Loucy (cell line): ENCODE measurements at regions not wholly inside any gene's neighbourhood (a gene's known extent, or its start where the extent isn't known, plus 50 kb on each side); places are given as distances from the start of the nearest gene placed in this dataset.

Experiments
- H2AFZ ChIP-seq: fragments of 200-600 bp; sonication (generic); 2 replicates; pipeline ENCODE4 v1.6.0; 2016; ENCODE audit warnings: antibody characterized with exemption, mild to moderate bottlenecking, low read length, moderate library complexity
- H3F3A ChIP-seq: fragments of 200-600 bp; 2 replicates; pipeline ENCODE4 v1.6.0; 2016; ENCODE audit warnings: antibody characterized with exemption, low read depth, mild to moderate bottlenecking
- H3K27me3 ChIP-seq: fragments of 200-600 bp; sonication (generic); 2 replicates; pipeline ENCODE4 v1.6.1; 2014; ENCODE audit warnings: low read length, mild to moderate bottlenecking; ENCODE audit not compliant: insufficient read depth, poor library complexity, severe bottlenecking
- H3K36me3 ChIP-seq: fragments of 200-600 bp; sonication (generic); 2 replicates; pipeline ENCODE4 v1.6.1; 2016; ENCODE audit warnings: low read length; ENCODE audit not compliant: insufficient read depth
- H3K4me1 ChIP-seq: fragments of 200-600 bp; sonication (generic); 2 replicates; pipeline ENCODE4 v1.5.1; 2014; ENCODE audit warnings: low read length, mild to moderate bottlenecking; ENCODE audit not compliant: insufficient read depth, poor library complexity, severe bottlenecking
- H3K4me2 ChIP-seq: fragments of 200-600 bp; sonication (generic); 2 replicates; pipeline ENCODE4 v1.6.0; 2014; ENCODE audit warnings: antibody characterized with exemption, low read length, low read depth, mild to moderate bottlenecking; ENCODE audit not compliant: poor library complexity, severe bottlenecking
- H3K4me3 ChIP-seq: fragments of 200-600 bp; sonication (generic); 2 replicates; pipeline ENCODE4 v1.5.1; 2014; ENCODE audit warnings: low read length, mild to moderate bottlenecking, mixed read lengths; ENCODE audit not compliant: poor library complexity, severe bottlenecking
- H3K79me2 ChIP-seq: fragments of 200-600 bp; sonication (generic); 2 replicates; pipeline ENCODE4 v1.6.1; 2014; ENCODE audit warnings: low read length; ENCODE audit not compliant: insufficient read depth
- H3K9ac ChIP-seq: fragments of 200-600 bp; sonication (generic); 2 replicates; pipeline ENCODE4 v1.6.0; 2014; ENCODE audit warnings: mild to moderate bottlenecking, low read depth, low read length, moderate library complexity; ENCODE audit not compliant: poor library complexity, severe bottlenecking
- H3K9me2 ChIP-seq: fragments of 200-600 bp; sonication (generic); replicated peaks from 2 replicates; pipeline ENCODE4 v1.6.1; 2016; ENCODE audit warnings: low read depth, low read length, mixed read lengths
- H3K9me3 ChIP-seq: fragments of 200-600 bp; sonication (generic); 2 replicates; pipeline ENCODE4 v1.6.1; 2014; ENCODE audit warnings: mild to moderate bottlenecking, antibody characterized with exemption, low read length, low read depth; ENCODE audit not compliant: insufficient read depth
- H4K20me1 ChIP-seq: fragments of 200-600 bp; sonication (generic); 2 replicates; pipeline ENCODE4 v1.6.0; 2014; ENCODE audit warnings: antibody characterized with exemption, low read length, mild to moderate bottlenecking; ENCODE audit not compliant: insufficient read depth, poor library complexity, severe bottlenecking
- EZH2phosphoT487 ChIP-seq: fragments of 200-600 bp; IDR thresholded peaks from 2 replicates; pipeline ENCODE4 v1.6.1; 2018; ENCODE audit warnings: antibody characterized with exemption, mild to moderate bottlenecking, moderate library complexity, borderline replicate concordance
- TF ChIP-seq, protein P1 (sequence below): fragments of 200-600 bp; sonication (generic); conservative IDR thresholded peaks from 2 replicates; pipeline ENCODE4 v1.5.1; 2014; ENCODE audit warnings: mild to moderate bottlenecking, antibody characterized with exemption, low read length

DNA sequence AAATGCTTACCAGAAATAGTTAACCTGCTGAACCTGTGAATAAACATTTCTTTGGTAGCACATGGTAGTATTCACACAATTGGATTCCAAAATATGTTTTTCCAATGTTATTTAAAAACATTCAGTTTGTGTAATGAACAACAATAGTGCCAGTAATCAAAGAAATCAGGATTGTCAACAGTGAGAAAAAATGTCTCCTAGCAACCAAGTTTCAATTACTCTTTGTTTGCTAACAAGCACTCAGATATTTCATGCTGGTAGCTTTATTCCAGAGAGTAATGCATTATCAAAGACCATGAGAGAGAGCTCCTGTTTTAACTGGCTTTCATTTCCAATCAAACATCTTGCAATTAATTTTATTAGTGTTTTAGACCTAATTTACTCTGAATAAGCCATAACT is 768.1 kb upstream of the GRAMD2B start:
- no peaks in the 10 kb centered on the region for H3K36me3 ChIP-seq
- H3K9me3 ChIP-seq, result no peaks in the 10 kb centered on the region
- H3K4me1 ChIP-seq, result no peaks in the 10 kb centered on the region
- no peak overlapping the region for H3K4me2 ChIP-seq
- H3K9me2 ChIP-seq, result no peaks in the 10 kb centered on the region
- H3K27me3 ChIP-seq, result no peaks in the 10 kb centered on the region
- H3F3A ChIP-seq, result no peaks in the 10 kb centered on the region
- no peak overlapping the region for H2AFZ ChIP-seq
- TF ChIP-seq EZH2phosphoT487, result no peak
- TF ChIP-seq, protein P1, sequence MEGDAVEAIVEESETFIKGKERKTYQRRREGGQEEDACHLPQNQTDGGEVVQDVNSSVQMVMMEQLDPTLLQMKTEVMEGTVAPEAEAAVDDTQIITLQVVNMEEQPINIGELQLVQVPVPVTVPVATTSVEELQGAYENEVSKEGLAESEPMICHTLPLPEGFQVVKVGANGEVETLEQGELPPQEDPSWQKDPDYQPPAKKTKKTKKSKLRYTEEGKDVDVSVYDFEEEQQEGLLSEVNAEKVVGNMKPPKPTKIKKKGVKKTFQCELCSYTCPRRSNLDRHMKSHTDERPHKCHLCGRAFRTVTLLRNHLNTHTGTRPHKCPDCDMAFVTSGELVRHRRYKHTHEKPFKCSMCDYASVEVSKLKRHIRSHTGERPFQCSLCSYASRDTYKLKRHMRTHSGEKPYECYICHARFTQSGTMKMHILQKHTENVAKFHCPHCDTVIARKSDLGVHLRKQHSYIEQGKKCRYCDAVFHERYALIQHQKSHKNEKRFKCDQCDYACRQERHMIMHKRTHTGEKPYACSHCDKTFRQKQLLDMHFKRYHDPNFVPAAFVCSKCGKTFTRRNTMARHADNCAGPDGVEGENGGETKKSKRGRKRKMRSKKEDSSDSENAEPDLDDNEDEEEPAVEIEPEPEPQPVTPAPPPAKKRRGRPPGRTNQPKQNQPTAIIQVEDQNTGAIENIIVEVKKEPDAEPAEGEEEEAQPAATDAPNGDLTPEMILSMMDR, result no peak
- H4K20me1 ChIP-seq, result no peaks in the 10 kb centered on the region
- no peak overlapping the region for H3K9ac ChIP-seq
- H3K79me2 ChIP-seq, result no peaks in the 10 kb centered on the region
- no peak overlapping the region for H3K4me3 ChIP-seq

DNA sequence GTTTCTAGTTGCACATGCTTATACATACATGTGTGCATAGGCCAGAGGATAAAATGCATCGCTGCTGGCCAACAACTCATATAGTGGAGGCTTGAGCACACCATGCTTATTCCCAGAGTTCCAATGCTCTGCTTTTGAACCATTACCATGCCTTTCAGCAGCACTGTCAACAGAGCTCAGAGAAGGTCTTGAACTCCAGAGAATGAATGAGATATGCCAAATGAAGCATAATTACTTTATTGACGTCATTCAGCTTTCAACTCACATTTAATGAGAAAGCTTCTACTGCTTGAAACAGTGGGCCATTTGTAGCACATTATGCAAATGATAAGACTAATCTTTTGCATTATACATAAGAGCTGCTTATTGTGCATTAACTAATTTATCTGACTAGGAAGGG is 765.3 kb upstream of the GRAMD2B start:
- H3K4me1 ChIP-seq, result no peaks in the 10 kb centered on the region
- H3K4me3 ChIP-seq, result no peak overlapping the region
- H3K4me2 ChIP-seq, result no peak overlapping the region
- TF ChIP-seq, protein P1, result no peak
- TF ChIP-seq EZH2phosphoT487, result no peak
- no peak overlapping the region for H3K9ac ChIP-seq
- no peaks in the 10 kb centered on the region for H3K27me3 ChIP-seq
- no peaks in the 10 kb centered on the region for H4K20me1 ChIP-seq
- H3F3A ChIP-seq, result no peaks in the 10 kb centered on the region
- H3K9me2 ChIP-seq, result no peaks in the 10 kb centered on the region
- H3K36me3 ChIP-seq, result no peaks in the 10 kb centered on the region
- no peaks in the 10 kb centered on the region for H3K79me2 ChIP-seq
- H2AFZ ChIP-seq, result no peak overlapping the region
- H3K9me3 ChIP-seq, result no peaks in the 10 kb centered on the region

DNA sequence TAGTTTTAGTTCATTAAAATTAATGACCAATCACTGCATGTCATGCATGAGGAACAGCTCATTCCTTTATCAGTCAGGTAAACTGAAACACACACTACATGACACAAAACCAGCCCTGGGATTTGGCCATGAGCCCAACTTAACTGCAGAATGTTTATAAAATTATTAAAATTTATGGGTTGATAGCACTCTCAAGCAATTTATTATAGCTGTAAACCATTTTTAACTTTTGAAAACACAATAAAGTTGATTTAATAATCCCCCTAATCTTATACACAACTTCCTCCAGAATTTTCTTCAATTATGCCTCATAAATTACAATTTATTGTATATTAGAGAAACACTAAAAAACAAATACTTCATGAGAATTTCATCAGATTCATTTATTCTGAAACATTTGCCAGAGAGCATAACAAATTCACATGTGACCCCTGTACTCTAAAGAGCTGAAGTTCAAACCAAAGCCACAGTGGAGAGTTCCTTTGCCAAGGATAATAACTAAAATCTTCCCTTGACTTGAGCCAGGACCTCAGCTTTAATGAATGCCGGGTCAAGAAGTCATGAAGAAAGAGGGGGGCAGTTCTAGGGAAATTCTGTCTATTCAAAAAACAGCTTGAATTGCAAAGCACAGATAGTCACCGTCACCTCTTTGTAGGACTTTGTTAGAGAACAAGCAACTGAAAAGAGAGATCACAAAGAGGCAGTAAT is 763.7 kb upstream of the GRAMD2B start:
- Histone ChIP-seq H3K4me2 (no peak overlapping the region), H3K9ac (no peak overlapping the region), H3K4me3 (no peak overlapping the region), H3K36me3 (no peaks in the 10 kb centered on the region), H4K20me1 (no peaks in the 10 kb centered on the region), H3K9me2 (no peaks in the 10 kb centered on the region), H3K9me3 (no peaks in the 10 kb centered on the region), H3F3A (no peaks in the 10 kb centered on the region), H3K79me2 (no peaks in the 10 kb centered on the region), H3K4me1 (no peaks in the 10 kb centered on the region), H3K27me3 (no peaks in the 10 kb centered on the region), H2AFZ (no peak overlapping the region)
- TF ChIP-seq, protein P1, result no peak
- TF ChIP-seq EZH2phosphoT487, result no peak
